T-helper 1 cell treated with Interleukin-12 subunit alpha and Interleukin-12 subunit beta and Interleukin-4 antibody, amounts not matched to agents 30 μg/mL and 1 μg/mL, for 36 hours (primary cell): ENCODE measurements at regions not wholly inside any gene's neighbourhood (a gene's known extent, or its start where the extent isn't known, plus 50 kb on each side); places are given as distances from the start of the nearest gene placed in this dataset.

Experiments used
- H3K27ac Mint-ChIP-seq: one replicate; pipeline ENCODE4 v1.8.0; 2021; ENCODE audit warnings: mild to moderate bottlenecking, mixed read lengths
- H3K27me3 Mint-ChIP-seq: one replicate; pipeline ENCODE4 v1.8.0; 2021; ENCODE audit warnings: low read depth, mixed read lengths
- H3K36me3 Mint-ChIP-seq: one replicate; pipeline ENCODE4 v1.8.0; 2021; ENCODE audit warnings: low read depth, mixed read lengths
- H3K4me1 Mint-ChIP-seq: one replicate; pipeline ENCODE4 v1.8.0; 2021; ENCODE audit warnings: low read depth, mixed read lengths
- H3K4me3 Mint-ChIP-seq: one replicate; pipeline ENCODE4 v1.8.0; 2021; ENCODE audit warnings: mild to moderate bottlenecking, moderate library complexity, mixed read lengths
- H3K9me3 Mint-ChIP-seq: one replicate; pipeline ENCODE4 v1.8.0; 2021; ENCODE audit warnings: mixed read lengths

- Mint-ChIP-seq H3K4me3 (no peak overlapping the region), H3K9me3 (no peaks in the 10 kb centered on the region), H3K27me3 (no peaks in the 10 kb centered on the region), H3K36me3 (peaks cover 2% of the 10 kb centered on the region), H3K4me1 (no peaks in the 10 kb centered on the region), H3K27ac (no peak overlapping the region)
Observed at GRCh38 chr9:7854763-7855162, 55.2 kb upstream of the DMAC1 start.
